MCF 10A (cell line): ENCODE measurements at regions not wholly inside any gene's neighbourhood (a gene's known extent, or its start where the extent isn't known, plus 50 kb on each side); places are given as distances from the start of the nearest gene placed in this dataset.

ENCODE experiments used
- BruUV-seq: library from RNA; stranded (reverse); fragments of 400-500 nt; replicated peaks from 2 replicates; lab custom pipeline; 2021; lab: Mats Ljungman, UMichigan
- CTCF ChIA-PET: fragments of 300-600 bp; sonication (Branson Sonifier 250); formaldehyde crosslinking; extraction: SDS; loops from one replicate; lab custom pipeline; 2021; ENCODE audit warnings: antibody characterized with exemption, inconsistent platforms; lab: Yijun Ruan, JAX
- POLR2A ChIA-PET: fragments of 300-600, 350-650 bp; sonication (Branson Sonifier 250); formaldehyde crosslinking; extraction: SDS; loops from one replicate; lab custom pipeline; 2020; ENCODE audit warnings: antibody characterized with exemption, inconsistent platforms; lab: Yijun Ruan, JAX
- DNase-seq: peaks from one replicate; pipeline ENCODE4 v3.0.0-alpha.2; 2018; ENCODE audit not compliant: unreplicated experiment
- H3K27ac Mint-ChIP-seq: one replicate; pipeline ENCODE4 v1.8.0; 2022; ENCODE audit warnings: mild to moderate bottlenecking, low read depth, mixed read lengths; ENCODE audit not compliant: unreplicated experiment
- H3K27me3 Mint-ChIP-seq: one replicate; pipeline ENCODE4 v1.8.0; 2022; ENCODE audit warnings: mixed read lengths; ENCODE audit not compliant: insufficient read depth, unreplicated experiment
- H3K36me3 Mint-ChIP-seq: one replicate; pipeline ENCODE4 v1.8.0; 2022; ENCODE audit warnings: mild to moderate bottlenecking, moderate library complexity, mixed read lengths; ENCODE audit not compliant: insufficient read depth, unreplicated experiment
- H3K4me1 Mint-ChIP-seq: one replicate; pipeline ENCODE4 v1.8.0; 2022; ENCODE audit warnings: mixed read lengths; ENCODE audit not compliant: insufficient read depth, unreplicated experiment
- H3K4me3 Mint-ChIP-seq: one replicate; pipeline ENCODE4 v1.8.0; 2022; ENCODE audit warnings: mild to moderate bottlenecking, moderate library complexity, mixed read lengths; ENCODE audit not compliant: unreplicated experiment
- H3K9me3 Mint-ChIP-seq: one replicate; pipeline ENCODE4 v1.8.0; 2022; ENCODE audit warnings: mixed read lengths; ENCODE audit not compliant: unreplicated experiment
- intact Hi-C: fragments of 100-400 bp; cut with micrococcal nuclease; formaldehyde crosslinking; loops from 2 replicates; pipeline ENCODE4 v1.14.1; 2022
- TF ChIP-seq, protein P1 (sequence below): fragments of 200-600 bp; IDR thresholded peaks from one replicate; pipeline ENCODE4 v1.8.0; 2022; ENCODE audit warnings: antibody characterized with exemption, mild to moderate bottlenecking; ENCODE audit not compliant: unreplicated experiment

DNA sequence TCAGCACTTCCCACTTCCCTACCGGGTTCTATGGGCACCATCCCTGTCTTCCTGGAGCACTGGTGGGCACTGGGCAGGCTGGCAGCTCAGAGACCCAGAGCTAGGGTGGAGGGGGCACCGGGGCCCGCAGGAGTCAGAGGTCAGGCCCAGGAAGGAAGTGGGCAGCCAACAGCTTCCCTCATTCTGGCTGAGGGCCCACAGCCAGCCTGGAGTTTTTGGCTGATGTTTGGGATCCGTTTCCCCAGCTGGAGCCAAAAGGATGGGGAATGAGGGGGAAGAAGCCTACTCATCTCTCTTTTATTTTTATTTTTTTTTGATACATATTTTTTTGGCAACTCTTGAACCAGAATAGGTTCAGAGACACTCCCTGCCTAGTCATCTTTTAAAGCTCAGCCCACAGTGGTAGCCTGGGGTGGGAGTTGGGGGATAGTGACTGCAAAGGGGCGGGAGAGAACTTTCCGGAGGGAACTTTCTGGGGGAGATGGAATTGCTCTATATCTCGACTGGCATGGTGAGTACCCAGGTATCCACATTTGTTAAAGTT, 54.2 kb upstream of the MLN start:
- DNase-seq, result no peak
- H3K27ac Mint-ChIP-seq, result no peak overlapping the region
- no peak overlapping the region for H3K4me3 Mint-ChIP-seq
- TF ChIP-seq, protein P1, sequence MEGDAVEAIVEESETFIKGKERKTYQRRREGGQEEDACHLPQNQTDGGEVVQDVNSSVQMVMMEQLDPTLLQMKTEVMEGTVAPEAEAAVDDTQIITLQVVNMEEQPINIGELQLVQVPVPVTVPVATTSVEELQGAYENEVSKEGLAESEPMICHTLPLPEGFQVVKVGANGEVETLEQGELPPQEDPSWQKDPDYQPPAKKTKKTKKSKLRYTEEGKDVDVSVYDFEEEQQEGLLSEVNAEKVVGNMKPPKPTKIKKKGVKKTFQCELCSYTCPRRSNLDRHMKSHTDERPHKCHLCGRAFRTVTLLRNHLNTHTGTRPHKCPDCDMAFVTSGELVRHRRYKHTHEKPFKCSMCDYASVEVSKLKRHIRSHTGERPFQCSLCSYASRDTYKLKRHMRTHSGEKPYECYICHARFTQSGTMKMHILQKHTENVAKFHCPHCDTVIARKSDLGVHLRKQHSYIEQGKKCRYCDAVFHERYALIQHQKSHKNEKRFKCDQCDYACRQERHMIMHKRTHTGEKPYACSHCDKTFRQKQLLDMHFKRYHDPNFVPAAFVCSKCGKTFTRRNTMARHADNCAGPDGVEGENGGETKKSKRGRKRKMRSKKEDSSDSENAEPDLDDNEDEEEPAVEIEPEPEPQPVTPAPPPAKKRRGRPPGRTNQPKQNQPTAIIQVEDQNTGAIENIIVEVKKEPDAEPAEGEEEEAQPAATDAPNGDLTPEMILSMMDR, result no peak
- ChIA-PET POLR2A (no interaction called here), CTCF (interaction anchor here (0.6 kb wide), 1 partner anchor 1288 kb away, joined by 4 read pairs; no protein-coding TSS in a partner anchor)
- H3K36me3 Mint-ChIP-seq, result peaks cover 6% of the 10 kb centered on the region
- H3K9me3 Mint-ChIP-seq, result no peaks in the 10 kb centered on the region
- intact Hi-C loops, result no loop called here
- no peaks in the 10 kb centered on the region for H3K4me1 Mint-ChIP-seq
- H3K27me3 Mint-ChIP-seq, result no peaks in the 10 kb centered on the region
- no TSS peak for BruUV-seq

DNA sequence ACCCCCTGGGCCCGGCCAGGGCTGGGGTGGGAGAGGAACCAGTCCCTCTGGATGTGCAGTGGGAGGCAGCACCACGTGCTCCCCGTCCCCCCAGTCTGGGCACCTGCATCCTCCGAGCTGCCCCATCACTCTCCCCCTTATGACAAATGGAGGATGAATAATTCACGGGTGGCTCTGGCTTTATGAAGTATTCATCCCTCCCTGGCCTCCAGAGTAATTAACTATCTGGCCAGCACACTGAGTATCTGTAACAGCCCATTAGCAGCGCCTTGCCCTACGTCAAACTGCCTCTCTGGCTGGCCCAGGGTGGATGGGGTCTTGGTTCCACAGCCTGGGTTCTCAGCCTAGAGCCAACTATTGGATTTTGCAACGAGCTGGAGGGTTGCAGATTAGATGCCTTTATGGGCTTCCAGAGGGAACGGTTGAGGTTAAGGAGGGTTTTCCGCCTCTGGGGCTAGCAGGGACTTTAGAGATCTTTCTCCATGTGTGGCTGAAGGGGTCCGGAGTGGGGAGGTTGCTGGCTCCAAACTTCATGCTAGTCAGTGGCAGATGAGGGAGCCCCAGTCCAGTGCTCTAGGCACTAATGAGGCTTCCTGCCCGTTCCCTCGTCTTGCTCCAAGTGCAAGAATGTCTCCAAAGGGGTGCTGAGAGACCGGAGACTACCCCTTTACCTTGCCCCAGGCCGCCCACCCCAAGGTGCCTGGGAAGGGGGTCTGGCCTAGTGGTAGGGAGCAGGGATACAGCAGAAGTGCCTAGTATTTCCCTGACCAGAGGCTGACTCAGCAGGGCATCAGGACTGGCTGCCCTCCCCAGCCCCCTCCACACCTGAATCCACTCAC, 53.5 kb upstream of the MLN start:
- peaks cover 6% of the 10 kb centered on the region for H3K36me3 Mint-ChIP-seq
- H3K27ac Mint-ChIP-seq, result no peak overlapping the region
- no peak for DNase-seq
- ChIA-PET POLR2A (no interaction called here), CTCF (interaction anchor here (0.6 kb wide), 1 partner anchor 169 kb away, joined by 3 read pairs; no protein-coding TSS in a partner anchor)
- intact Hi-C loops, result no loop called here
- BruUV-seq, result no TSS peak
- no peaks in the 10 kb centered on the region for H3K4me1 Mint-ChIP-seq
- no peaks in the 10 kb centered on the region for H3K9me3 Mint-ChIP-seq
- TF ChIP-seq, protein P1, result no peak
- no peak overlapping the region for H3K4me3 Mint-ChIP-seq
- no peaks in the 10 kb centered on the region for H3K27me3 Mint-ChIP-seq

DNA sequence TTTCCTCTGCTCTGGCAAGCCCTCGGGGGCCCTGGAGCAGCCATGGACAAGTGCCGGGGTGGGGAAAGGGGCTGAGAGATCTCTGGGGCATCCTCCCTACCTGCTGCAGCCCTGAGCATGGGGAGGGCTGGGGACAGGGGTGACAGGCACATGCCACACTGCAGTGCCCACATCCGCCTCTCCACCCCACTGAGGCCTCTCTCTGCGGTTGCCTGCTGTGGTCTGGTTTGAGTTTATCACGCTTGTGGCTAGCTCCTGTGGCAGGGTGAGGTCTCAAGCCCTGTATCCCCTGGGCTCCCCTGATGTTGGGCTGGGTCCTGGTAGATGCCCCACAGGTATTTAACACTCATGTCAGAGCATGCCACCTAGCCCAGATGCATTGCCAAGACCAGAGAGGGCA, 52.9 kb upstream of the MLN start:
- no TSS peak for BruUV-seq
- no peak for DNase-seq
- intact Hi-C loops, result no loop called here
- Mint-ChIP-seq H3K27me3 (no peaks in the 10 kb centered on the region), H3K4me1 (no peaks in the 10 kb centered on the region), H3K4me3 (no peak overlapping the region), H3K9me3 (no peaks in the 10 kb centered on the region), H3K36me3 (peaks cover 6% of the 10 kb centered on the region), H3K27ac (no peak overlapping the region)
- CTCF ChIA-PET, result interaction anchor here (0.6 kb wide), 1 partner anchor 170 kb away, joined by 3 read pairs; no protein-coding TSS in a partner anchor
- TF ChIP-seq, protein P1, result no peak
- POLR2A ChIA-PET, result no interaction called here

DNA sequence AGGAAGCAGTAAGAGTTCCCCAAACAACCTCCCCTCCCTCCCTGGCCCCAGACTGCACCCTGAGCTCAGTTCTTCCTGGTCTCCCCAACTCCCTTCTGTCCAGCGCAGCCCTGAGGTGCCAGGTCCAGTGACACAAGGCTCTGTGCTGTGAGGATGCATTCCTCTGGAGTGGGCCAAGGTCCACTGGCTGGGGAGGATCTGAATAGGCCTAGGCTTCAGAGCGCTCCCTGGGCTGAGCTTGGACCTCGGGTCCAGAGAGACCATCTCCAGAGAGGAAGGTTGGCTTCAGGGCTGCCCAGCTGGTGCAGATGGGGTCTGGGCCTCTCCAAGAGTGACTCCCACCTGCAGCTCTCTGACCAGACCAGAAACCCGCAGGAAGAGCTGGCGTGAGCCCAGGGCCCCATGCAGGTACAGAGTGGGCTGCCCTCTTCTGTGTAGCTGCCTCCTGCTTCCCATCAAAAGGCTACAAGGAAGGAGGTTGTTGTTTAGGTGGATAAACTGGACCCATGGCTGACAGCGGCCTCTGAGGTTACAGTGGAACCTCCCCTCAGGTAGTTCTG, 52.3 kb upstream of the MLN start:
- DNase-seq, result no peak
- intact Hi-C loops, result no loop called here
- Mint-ChIP-seq H3K4me1 (no peaks in the 10 kb centered on the region), H3K27me3 (no peaks in the 10 kb centered on the region), H3K4me3 (no peak overlapping the region), H3K36me3 (peaks cover 6% of the 10 kb centered on the region), H3K27ac (no peak overlapping the region), H3K9me3 (no peaks in the 10 kb centered on the region)
- TF ChIP-seq, protein P1, result no peak
- no TSS peak for BruUV-seq
- ChIA-PET CTCF (interaction anchor here (1.2 to 1.6 kb wide), 2 partner anchors 21 to 172 kb away, joined by 3 to 4 read pairs; no protein-coding TSS in a partner anchor), POLR2A (no interaction called here)
